ENCODE measurements at regions not wholly inside any gene's neighbourhood (a gene's known extent, or its start where the extent isn't known, plus 50 kb on each side); places are given as distances from the start of the nearest gene placed in this dataset.

- RAD21 ChIA-PET (ENCODE audit: unreplicated experiment) = interaction anchor here (1.3 kb wide), 1 partner anchor 12 kb away, joined by 4 read pairs; no protein-coding TSS in a partner anchor
- intact Hi-C loops (cut with micrococcal nuclease; ENCODE audit: unreplicated experiment) = no loop called here
- ATAC-seq (no peak), DNase-seq (ENCODE audit: low read depth, low spot score) (no peak), FAIRE-seq (no peak)
- H3K36me3 ChIP-seq (ENCODE audit: control insufficient read depth in 2 of 2, insufficient read depth in 2 of 2, low read length in 1 of 2) = no peaks in the 10 kb centered on the region
- no peaks in the 10 kb centered on the region for H3K79me2 ChIP-seq (ENCODE audit: control insufficient read depth, insufficient read depth, low read length)
- POLR2A ChIA-PET = no interaction called here
- no peaks in the 10 kb centered on the region for H4K20me1 ChIP-seq (ENCODE audit: control insufficient read depth, insufficient read depth)
- no peak overlapping the region for H3K4me3 ChIP-seq
- H3K27me3 ChIP-seq (replicated peaks in 1 of 2; ENCODE audit: control insufficient read depth in 2 of 2, insufficient read depth in 2 of 2, low read length in 1 of 2) = no peaks in the 10 kb centered on the region
- CTCF ChIA-PET = interaction anchor here (0.6 to 1.0 kb wide), 2 partner anchors 32 to 63 kb away, joined by 3 to 4 read pairs; no protein-coding TSS in a partner anchor
- no peak overlapping the region for H3K4me2 ChIP-seq (ENCODE audit: control insufficient read depth, insufficient read depth)
- no TSS peak for BruUV-seq (replicated peaks)
- WGBS (ENCODE audit: insufficient coverage, insufficient replicate concordance, low lambda C conversion rate, missing lambda C conversion rate) = 22% methylated on average over 4 of the region's 4 CpGs
- SMC1A ChIA-PET (ENCODE audit: uncharacterized antibody, unreplicated experiment) = interaction anchor here (1.3 to 1.4 kb wide), 3 partner anchors 9 to 23 kb away, joined by 3 read pairs; no protein-coding TSS in a partner anchor
- H3K9me3 ChIP-seq (replicated peaks; ENCODE audit: control insufficient read depth, insufficient read depth, low read length) = no peaks in the 10 kb centered on the region
- TF ChIP-seq YY1 (IDR thresholded peaks at IDR 0.05; ENCODE audit: low read depth, low read length) = 0 out of 2 replicates have a peak, but pooled peaks have one; percentile 14
- TF ChIP-seq HDAC6 (IDR thresholded peaks at IDR 0.05; ENCODE audit: unreplicated experiment) = no peak
- TF ChIP-seq CHD1 (IDR thresholded peaks at IDR 0.05; ENCODE audit: low read depth, low read length) = no peak
- TF ChIP-seq ZBTB33 (IDR thresholded peaks at IDR 0.05) = no peak
- TF ChIP-seq CEBPB (IDR thresholded peaks at IDR 0.05; ENCODE audit: borderline replicate concordance in 1 of 2, low read depth in 2 of 2, low read length in 2 of 2) = no peak
- no peak for TF ChIP-seq YBX1 (IDR thresholded peaks at IDR 0.05)
- in situ Hi-C loops (cut with MboI) = no loop called here
- H3K27ac ChIP-seq (ENCODE audit: control insufficient read depth, insufficient read depth) = no peak overlapping the region
- no peak overlapping the region for H3K9ac ChIP-seq (ENCODE audit: control insufficient read depth, insufficient read depth, low read length)
- peaks cover 7% of the 10 kb centered on the region; the same call in 1 of the 2 replicates for H3K4me1 ChIP-seq (ENCODE audit: control insufficient read depth, insufficient read depth, low read length)
- H2AFZ ChIP-seq (ENCODE audit: control insufficient read depth, low read depth, low read length) = no peak overlapping the region
These were observed 114.4 kb downstream of the GADD45G start for GRCh38 chr9:89719202-89719601.
